GM12873 (cell line): ENCODE measurements at regions not wholly inside any gene's neighbourhood (a gene's known extent, or its start where the extent isn't known, plus 50 kb on each side); places are given as distances from the start of the nearest gene placed in this dataset.

ENCODE experiments used
- TF ChIP-seq, protein P1 (sequence below): IDR thresholded peaks from 2 replicates; pipeline ENCODE4 v1.5.1; 2012; ENCODE audit warnings: low read depth, mild to moderate bottlenecking, moderate library complexity, low read length, control low read depth; ENCODE audit not compliant: insufficient read depth; ENCODE audit errors: missing control alignments

GRCh38 chr15:97045666-97046421 lies 715.3 kb downstream of the NR2F2 start:
- TF ChIP-seq, protein P1, sequence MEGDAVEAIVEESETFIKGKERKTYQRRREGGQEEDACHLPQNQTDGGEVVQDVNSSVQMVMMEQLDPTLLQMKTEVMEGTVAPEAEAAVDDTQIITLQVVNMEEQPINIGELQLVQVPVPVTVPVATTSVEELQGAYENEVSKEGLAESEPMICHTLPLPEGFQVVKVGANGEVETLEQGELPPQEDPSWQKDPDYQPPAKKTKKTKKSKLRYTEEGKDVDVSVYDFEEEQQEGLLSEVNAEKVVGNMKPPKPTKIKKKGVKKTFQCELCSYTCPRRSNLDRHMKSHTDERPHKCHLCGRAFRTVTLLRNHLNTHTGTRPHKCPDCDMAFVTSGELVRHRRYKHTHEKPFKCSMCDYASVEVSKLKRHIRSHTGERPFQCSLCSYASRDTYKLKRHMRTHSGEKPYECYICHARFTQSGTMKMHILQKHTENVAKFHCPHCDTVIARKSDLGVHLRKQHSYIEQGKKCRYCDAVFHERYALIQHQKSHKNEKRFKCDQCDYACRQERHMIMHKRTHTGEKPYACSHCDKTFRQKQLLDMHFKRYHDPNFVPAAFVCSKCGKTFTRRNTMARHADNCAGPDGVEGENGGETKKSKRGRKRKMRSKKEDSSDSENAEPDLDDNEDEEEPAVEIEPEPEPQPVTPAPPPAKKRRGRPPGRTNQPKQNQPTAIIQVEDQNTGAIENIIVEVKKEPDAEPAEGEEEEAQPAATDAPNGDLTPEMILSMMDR: no peak

GRCh38 chr15:97052513-97052912 lies 722.0 kb downstream of the NR2F2 start:
- TF ChIP-seq, protein P1: no peak

DNA sequence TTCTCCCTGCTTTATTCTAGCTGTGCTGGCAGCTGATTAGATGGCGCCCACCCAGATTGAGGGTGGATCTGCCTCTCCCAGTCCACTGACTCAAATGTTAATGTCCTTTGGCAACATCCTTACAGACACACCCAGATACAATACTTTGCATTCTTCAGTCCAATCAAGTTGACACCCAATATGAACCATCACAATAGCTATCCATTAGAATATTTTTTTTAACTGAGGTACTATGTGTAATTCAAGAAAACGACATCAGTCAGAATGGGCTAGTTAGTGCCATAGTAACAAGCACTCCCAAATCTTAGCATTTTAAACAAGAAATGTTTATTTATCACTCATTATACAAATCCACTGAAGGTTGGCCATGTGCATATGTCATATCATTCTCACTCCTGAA lies 723.1 kb downstream of the NR2F2 start:
- TF ChIP-seq, protein P1: no peak

- TF ChIP-seq, protein P1: no peak
Observed at GRCh38 chr15:97057503-97057902, 727.0 kb downstream of the NR2F2 start.

DNA sequence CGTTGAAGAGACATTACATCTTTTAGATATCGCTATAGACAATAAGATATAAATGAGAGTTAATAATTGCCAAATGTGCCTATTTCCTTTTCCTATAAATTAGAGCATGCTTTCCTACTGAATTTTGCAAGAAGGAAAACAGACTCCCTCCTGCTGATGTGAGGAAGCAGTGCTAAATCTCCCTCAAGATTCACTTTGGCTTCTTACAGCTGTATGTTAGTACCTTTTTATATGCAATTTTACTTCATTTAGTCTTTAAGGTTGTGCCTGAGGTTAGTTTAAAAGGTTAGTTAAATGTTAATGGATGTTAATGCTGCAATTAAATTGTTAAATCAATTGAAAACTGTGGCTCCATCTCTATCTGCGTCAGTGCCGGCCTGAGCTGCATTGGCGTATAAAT lies 728.8 kb downstream of the NR2F2 start:
- TF ChIP-seq, protein P1: no peak

GRCh38 chr15:97061392-97061791 lies 730.9 kb downstream of the NR2F2 start:
- TF ChIP-seq, protein P1: no peak

DNA sequence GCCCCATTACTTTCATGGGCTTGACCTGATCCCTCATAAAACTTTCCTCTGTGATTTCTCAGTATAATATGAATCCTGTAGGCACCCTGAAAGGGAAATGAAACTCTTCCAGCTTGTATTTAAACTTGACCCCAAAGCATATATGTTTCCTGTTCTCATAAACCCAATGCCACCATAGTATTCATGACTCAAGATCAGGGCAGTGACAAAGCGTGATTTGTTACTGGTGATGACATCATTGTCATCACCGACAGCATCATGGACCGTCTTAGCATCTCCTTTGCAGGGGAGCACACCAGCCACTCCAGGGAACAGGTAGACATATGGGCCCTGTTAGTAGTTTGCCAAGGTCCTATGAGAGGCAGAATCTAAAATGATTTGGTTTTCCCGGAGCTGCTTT lies 741.2 kb downstream of the NR2F2 start:
- TF ChIP-seq, protein P1: no peak
